Right lobe of liver (tissue), 4 donors: ENCODE measurements at regions not wholly inside any gene's neighbourhood (a gene's known extent, or its start where the extent isn't known, plus 50 kb on each side); places are given as distances from the start of the nearest gene placed in this dataset.

ENCODE experiments used
- CTCF ChIP-seq, 4 donors: fragments of 200-600 bp in 3 of 4; fragments of 450-650 bp in 1 of 4; IDR thresholded peaks; one replicate each; pipeline versions ENCODE4 v1.5.1 to v1.8.0; 2016 to 2022; ENCODE audit warnings: antibody characterized with exemption in 4 of 4, mild to moderate bottlenecking in 2 of 4
- POLR2A ChIP-seq: fragments of 450-650 bp; IDR thresholded peaks from one replicate; pipeline ENCODE4 v1.6.1; 2017; ENCODE audit warnings: antibody characterized with exemption, mild to moderate bottlenecking
- donor health status: DM: no; HTN: no; CAD: no.
- donor health status: DM: no; HTN: no; CAD: no.
- donor health status: DM: no; HTN: yes; CAD: no.

DNA sequence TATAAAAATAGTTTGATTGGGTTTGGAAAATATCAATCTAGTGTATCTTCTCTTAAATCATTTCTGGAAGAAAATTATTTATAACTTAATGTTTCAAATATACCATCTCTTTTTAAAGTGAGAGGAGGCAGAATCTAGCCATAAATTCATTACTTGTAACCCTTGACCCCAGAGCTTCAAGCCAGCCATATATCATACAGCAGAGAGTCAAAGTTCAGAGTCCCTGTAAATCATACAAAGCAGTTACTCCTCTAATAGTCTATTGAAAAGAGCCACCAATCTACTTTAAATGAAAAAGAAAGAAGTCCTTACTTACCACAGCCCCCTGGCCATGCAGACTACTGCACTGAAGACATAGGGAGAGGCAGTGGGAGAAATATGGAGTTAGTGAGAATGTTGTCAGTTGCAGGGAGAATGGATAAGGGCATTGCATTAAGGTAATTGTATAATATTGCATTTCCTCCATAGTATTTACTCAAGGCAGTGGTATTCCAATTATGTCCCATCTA lies 229.5 kb downstream of the NKX6-1 start:
- TF ChIP-seq POLR2A, result no peak
- no peak for TF ChIP-seq CTCF (IDR thresholded peaks at IDR 0.05)
